Pancreas (tissue), 10 donors: ENCODE measurements at regions not wholly inside any gene's neighbourhood (a gene's known extent, or its start where the extent isn't known, plus 50 kb on each side); places are given as distances from the start of the nearest gene placed in this dataset.

Experiments
- ATAC-seq, 4 donors: fragments of 200-7000 bp; cut with Tn5 transposase; one replicate each; pipeline versions ENCODE4 v1.8.0 to v1.9.1; 2020; ENCODE audit warnings: mild to moderate bottlenecking in 4 of 4, moderate library complexity in 4 of 4
- DNase-seq, 6 donors: peaks; one replicate each; pipeline ENCODE4 v3.0.0-alpha.2; 2020
- FAIRE-seq: peaks from 2 replicates; lab custom pipeline; 2012; peaks lifted over from hg19 to GRCh38; lab: Jason Lieb, UNC
- H3K27ac ChIP-seq, 4 donors: fragments of 200-600 bp; sonication (generic); 1 replicate in 3 of 4; 2 replicates in 1 of 4; pipeline versions ENCODE4 v1.5.0 to v1.8.0; 2020
- H3K27me3 ChIP-seq, 4 donors: fragments of 200-600 bp; one replicate each; pipeline ENCODE4 v1.8.0; 2021
- H3K36me3 ChIP-seq, 3 donors: fragments of 200-600 bp; sonication (generic) in 1 of 3; one replicate each; pipeline versions ENCODE4 v1.5.0 to v1.8.0; 2020 to 2021
- H3K4me1 ChIP-seq, 3 donors: fragments of 200-600 bp; one replicate each; pipeline ENCODE4 v1.8.0; 2021
- H3K4me3 ChIP-seq, 4 donors: fragments of 200-600 bp; sonication (generic) in 2 of 4; one replicate each; pipeline versions ENCODE4 v1.5.0 to v1.8.0; 2020 to 2021
- H3K9me3 ChIP-seq, 4 donors: fragments of 200-600 bp; one replicate each; pipeline ENCODE4 v1.8.0; 2021
- CTCF ChIP-seq, 4 donors: fragments of 200-600 bp; sonication (generic) in 3 of 4; IDR thresholded peaks; one replicate each; pipeline versions ENCODE4 v1.5.0 to v1.8.0; 2021; ENCODE audit warnings: antibody characterized with exemption in 4 of 4
- whole genome bisulfite sequencing, 2 donors: extraction: QIAGEN DNeasy Blood & Tissue Kit; methylation state at CpG; one replicate each; pipeline ENCODE4 v1.1.7; 2013; 5-methylcytosine and 5-hydroxymethylcytosine counted together
- intact Hi-C, 3 donors: fragments of 100-400 bp; cut with DNase I; formaldehyde crosslinking; loops; one replicate each; pipeline versions ENCODE4 v1.11.1 to v1.14.2; 2022
- donor health status: healthy with polysubstance abuse.
- donor health status: DM: no; HTN: no; CAD: no; lungs with moderate emphysema.
- donor health status: DM: no; HTN: no; CAD: no.
- donor health status: control.
- donor health status: control.
- donor health status: Bipolar disorder and iron deficiency.
- donor health status: DM: yes; HTN: yes; CAD: no.
- donor health status: DM: no; HTN: no; CAD: no.
- donor health status: DM: no; HTN: no; CAD: no.
- donor health status: DM: yes; HTN: yes; CAD: no.

GRCh38 chr3:35215525-35216500 is 423.5 kb upstream of the ARPP21 start:
- WGBS, 2 donors: 76 to 87% methylated on average over 31 of the region's 31 CpGs
- Histone ChIP-seq H3K36me3 (no peaks in the 10 kb centered on the region), H3K27ac (no peak overlapping the region), H3K4me1 (no peaks in the 10 kb centered on the region), H3K27me3 (no peaks in the 10 kb centered on the region), H3K4me3 (no peak overlapping the region), H3K9me3 (no peaks in the 10 kb centered on the region)
- DNase-seq: peak in 3 of 6 donors; percentile 14 to 42 (median 36)
- intact Hi-C loops: no loop called here
- FAIRE-seq: no peak
- no peak for TF ChIP-seq CTCF (IDR thresholded peaks at IDR 0.05)
- no peak for ATAC-seq

- Histone ChIP-seq H3K27ac (no peak overlapping the region), H3K27me3 (no peaks in the 10 kb centered on the region), H3K9me3 (no peaks in the 10 kb centered on the region), H3K4me1 (no peaks in the 10 kb centered on the region), H3K4me3 (no peak overlapping the region), H3K36me3 (no peaks in the 10 kb centered on the region)
- 74 to 85% methylated on average over 18 of the region's 18 CpGs for WGBS, 2 donors
- DNase-seq (peak in 1 of 6 donors; percentile 38), FAIRE-seq (no peak), ATAC-seq (no peak)
- intact Hi-C loops: no loop called here
- no peak for TF ChIP-seq CTCF (IDR thresholded peaks at IDR 0.05)
These were observed 422.6 kb upstream of the ARPP21 start for GRCh38 chr3:35216501-35217266.

- Histone ChIP-seq H3K4me1 (no peaks in the 10 kb centered on the region), H3K9me3 (no peaks in the 10 kb centered on the region), H3K27me3 (no peaks in the 10 kb centered on the region), H3K36me3 (no peaks in the 10 kb centered on the region), H3K4me3 (no peak overlapping the region), H3K27ac (no peak overlapping the region)
- DNase-seq (no peak), FAIRE-seq (no peak), ATAC-seq (no peak)
- intact Hi-C loops: no loop called here
- WGBS, 2 donors: 60 to 67% methylated on average over 1 of the region's 1 CpG
- no peak for TF ChIP-seq CTCF (IDR thresholded peaks at IDR 0.05)
These were observed 415.5 kb upstream of the ARPP21 start for GRCh38 chr3:35223632-35224394.

GRCh38 chr3:35224565-35225295 is 414.6 kb upstream of the ARPP21 start:
- FAIRE-seq: no peak

More at GRCh38 chr3:35224565-35225295, 414.6 kb upstream of the ARPP21 start:
- Histone ChIP-seq H3K9me3 (no peaks in the 10 kb centered on the region), H3K27ac (no peak overlapping the region), H3K4me1 (no peaks in the 10 kb centered on the region), H3K27me3 (no peaks in the 10 kb centered on the region), H3K4me3 (no peak overlapping the region), H3K36me3 (no peaks in the 10 kb centered on the region)
- no peak for TF ChIP-seq CTCF (IDR thresholded peaks at IDR 0.05)
- intact Hi-C loops: no loop called here
- DNase-seq: no peak
- WGBS, 2 donors: 9 to 21% methylated on average over 3 of the region's 3 CpGs
- ATAC-seq: no peak
